Hepatic stellate cell (primary cell): ENCODE measurements at regions not wholly inside any gene's neighbourhood (a gene's known extent, or its start where the extent isn't known, plus 50 kb on each side); places are given as distances from the start of the nearest gene placed in this dataset.

Experiments
- DNase-seq: peaks from one replicate; pipeline ENCODE4 v3.0.0; 2011; ENCODE audit warnings: low spot score

GRCh38 chr5:74027732-74028338 lies 401.8 kb downstream of the ARHGEF28 start:
- no peak for DNase-seq

- no peak for DNase-seq
These were observed 400.3 kb downstream of the ARHGEF28 start for GRCh38 chr5:74026310-74026709.

GRCh38 chr5:74021126-74021525 lies 395.1 kb downstream of the ARHGEF28 start:
- no peak for DNase-seq

- no peak for DNase-seq
These were observed 394.5 kb downstream of the ARHGEF28 start for GRCh38 chr5:74020503-74020902.

GRCh38 chr5:74019923-74020322 lies 393.9 kb downstream of the ARHGEF28 start:
- no peak for DNase-seq

GRCh38 chr5:74017786-74018211 lies 391.8 kb downstream of the ARHGEF28 start:
- DNase-seq: no peak

GRCh38 chr5:74017112-74017511 lies 391.1 kb downstream of the ARHGEF28 start:
- DNase-seq: no peak

- no peak for DNase-seq
These were observed 390.4 kb downstream of the ARHGEF28 start for GRCh38 chr5:74016373-74016772.

GRCh38 chr5:74015716-74016115 lies 389.7 kb downstream of the ARHGEF28 start:
- DNase-seq: no peak

GRCh38 chr5:74013222-74013621 lies 387.2 kb downstream of the ARHGEF28 start:
- DNase-seq: no peak

GRCh38 chr5:74009502-74009901 lies 383.5 kb downstream of the ARHGEF28 start:
- no peak for DNase-seq

GRCh38 chr5:74007193-74007592 lies 381.2 kb downstream of the ARHGEF28 start:
- DNase-seq: no peak

- DNase-seq: no peak
These were observed 373.3 kb downstream of the ARHGEF28 start for GRCh38 chr5:73999297-73999696.

GRCh38 chr5:73998489-73998888 lies 372.5 kb downstream of the ARHGEF28 start:
- DNase-seq: no peak

GRCh38 chr5:73997960-73998359 lies 372.0 kb downstream of the ARHGEF28 start:
- no peak for DNase-seq

- no peak for DNase-seq
These were observed 370.3 kb downstream of the ARHGEF28 start for GRCh38 chr5:73996151-73996755.

- no peak for DNase-seq
These were observed 369.0 kb downstream of the ARHGEF28 start for GRCh38 chr5:73994963-73995362.
